Mucosa of descending colon (tissue), 3 donors: ENCODE measurements at regions not wholly inside any gene's neighbourhood (a gene's known extent, or its start where the extent isn't known, plus 50 kb on each side); places are given as distances from the start of the nearest gene placed in this dataset.

Experiments
- ATAC-seq: fragments of 200-7000 bp; cut with Tn5 transposase; one replicate; pipeline ENCODE4 v1.9.1; 2020; ENCODE audit warnings: mild to moderate bottlenecking, moderate library complexity
- DNase-seq, 3 donors: peaks; one replicate each; pipeline ENCODE4 v3.0.0-alpha.2; 2020
- H3K36me3 ChIP-seq: fragments of 200-600 bp; one replicate; pipeline ENCODE4 v1.8.0; 2021; ENCODE audit warnings: low read depth, mild to moderate bottlenecking
- H3K4me1 ChIP-seq: fragments of 200-600 bp; one replicate; pipeline ENCODE4 v1.8.0; 2021; ENCODE audit warnings: low read depth, mild to moderate bottlenecking
- H3K4me3 ChIP-seq: fragments of 200-600 bp; one replicate; pipeline ENCODE4 v1.8.0; 2021; ENCODE audit warnings: mild to moderate bottlenecking
- H3K9me3 ChIP-seq: fragments of 200-600 bp; one replicate; pipeline ENCODE4 v1.8.0; 2021; ENCODE audit warnings: mild to moderate bottlenecking
- intact Hi-C, 2 donors: fragments of 100-400 bp; cut with DNase I in 1 of 2; cut with micrococcal nuclease in 1 of 2; formaldehyde crosslinking; loops; one replicate each; pipeline versions ENCODE4 v1.11.0 to v1.11.1; 2022; cut with DNase I, micrococcal nuclease
- TF ChIP-seq, protein P1 (sequence below): fragments of 200-600 bp; IDR thresholded peaks from one replicate; pipeline ENCODE4 v1.8.0; 2022; ENCODE audit warnings: antibody characterized with exemption, mild to moderate bottlenecking
- donor health status: DM: no; HTN: no; CAD: no; lungs with moderate emphysema.
- donor health status: DM: no; HTN: no; CAD: no.
- donor health status: DM: no; HTN: yes; CAD: no.

- ATAC-seq (no peak), DNase-seq (no peak)
- Histone ChIP-seq H3K9me3 (no peaks in the 10 kb centered on the region), H3K4me1 (peaks cover 6% of the 10 kb centered on the region), H3K36me3 (no peaks in the 10 kb centered on the region), H3K4me3 (no peak overlapping the region)
- TF ChIP-seq, protein P1, sequence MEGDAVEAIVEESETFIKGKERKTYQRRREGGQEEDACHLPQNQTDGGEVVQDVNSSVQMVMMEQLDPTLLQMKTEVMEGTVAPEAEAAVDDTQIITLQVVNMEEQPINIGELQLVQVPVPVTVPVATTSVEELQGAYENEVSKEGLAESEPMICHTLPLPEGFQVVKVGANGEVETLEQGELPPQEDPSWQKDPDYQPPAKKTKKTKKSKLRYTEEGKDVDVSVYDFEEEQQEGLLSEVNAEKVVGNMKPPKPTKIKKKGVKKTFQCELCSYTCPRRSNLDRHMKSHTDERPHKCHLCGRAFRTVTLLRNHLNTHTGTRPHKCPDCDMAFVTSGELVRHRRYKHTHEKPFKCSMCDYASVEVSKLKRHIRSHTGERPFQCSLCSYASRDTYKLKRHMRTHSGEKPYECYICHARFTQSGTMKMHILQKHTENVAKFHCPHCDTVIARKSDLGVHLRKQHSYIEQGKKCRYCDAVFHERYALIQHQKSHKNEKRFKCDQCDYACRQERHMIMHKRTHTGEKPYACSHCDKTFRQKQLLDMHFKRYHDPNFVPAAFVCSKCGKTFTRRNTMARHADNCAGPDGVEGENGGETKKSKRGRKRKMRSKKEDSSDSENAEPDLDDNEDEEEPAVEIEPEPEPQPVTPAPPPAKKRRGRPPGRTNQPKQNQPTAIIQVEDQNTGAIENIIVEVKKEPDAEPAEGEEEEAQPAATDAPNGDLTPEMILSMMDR = no peak
- intact Hi-C loops = no loop called here
These were observed 63.8 kb upstream of the FAM204A start for GRCh38 chr10:118405928-118406327.

DNA sequence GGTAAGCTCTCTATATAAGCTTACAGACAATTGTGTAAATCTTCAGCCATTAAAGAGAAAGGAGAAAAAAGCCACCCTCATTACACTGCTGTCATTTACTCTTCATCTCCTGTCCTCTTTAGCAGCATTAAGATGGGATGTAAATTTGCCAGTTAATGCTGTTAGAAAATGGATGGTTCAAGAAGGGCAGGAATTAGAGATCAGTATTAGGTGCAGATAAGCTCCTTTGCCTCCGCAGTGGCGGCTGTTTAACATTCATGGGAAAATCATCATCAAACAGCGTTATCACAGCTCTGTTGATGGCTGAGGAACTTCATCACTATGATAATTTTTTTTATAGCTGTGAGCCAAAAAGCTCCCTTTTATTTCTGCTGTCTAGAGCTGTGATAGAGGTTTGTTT, 61.8 kb upstream of the FAM204A start:
- ATAC-seq (no peak), DNase-seq (no peak)
- Histone ChIP-seq H3K4me3 (no peak overlapping the region), H3K9me3 (no peaks in the 10 kb centered on the region), H3K4me1 (no peaks in the 10 kb centered on the region), H3K36me3 (no peaks in the 10 kb centered on the region)
- intact Hi-C loops = no loop called here
- TF ChIP-seq, protein P1 = no peak

- H3K9me3 ChIP-seq = no peaks in the 10 kb centered on the region
- H3K4me3 ChIP-seq = no peak overlapping the region
- ATAC-seq (no peak), DNase-seq (no peak)
- H3K36me3 ChIP-seq = no peaks in the 10 kb centered on the region
- TF ChIP-seq, protein P1 = no peak
- intact Hi-C loops = no loop called here
- H3K4me1 ChIP-seq = no peaks in the 10 kb centered on the region
These were observed 59.6 kb upstream of the FAM204A start for GRCh38 chr10:118401708-118402193.

DNA sequence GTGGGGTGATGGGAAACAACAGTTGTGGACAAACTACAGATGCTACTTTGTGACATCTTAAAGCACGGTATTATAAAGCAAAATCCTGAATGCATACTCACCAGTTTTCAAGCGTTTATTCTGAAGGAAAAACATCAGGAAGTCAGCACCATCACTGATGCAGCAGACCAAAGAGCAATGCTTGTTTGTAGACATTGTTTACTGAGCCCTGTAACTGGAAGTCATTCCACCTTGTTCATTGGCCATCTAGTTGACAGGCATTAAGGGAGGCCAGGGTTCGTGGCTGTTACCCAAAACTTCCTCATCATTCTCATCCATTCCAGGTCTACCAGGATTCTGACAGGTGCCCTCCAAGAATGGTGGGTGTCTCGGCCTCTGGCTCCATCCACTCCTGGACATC, 55.3 kb upstream of the FAM204A start:
- H3K4me1 ChIP-seq = peaks cover 9% of the 10 kb centered on the region
- DNase-seq = no peak
- intact Hi-C loops = no loop called here
- no peaks in the 10 kb centered on the region for H3K9me3 ChIP-seq
- no peaks in the 10 kb centered on the region for H3K36me3 ChIP-seq
- H3K4me3 ChIP-seq = no peak overlapping the region
- TF ChIP-seq, protein P1 = no peak
- ATAC-seq = no peak

GRCh38 chr10:118395947-118396346, 53.8 kb upstream of the FAM204A start:
- no peak for ATAC-seq
- TF ChIP-seq, protein P1 = no peak

More at GRCh38 chr10:118395947-118396346, 53.8 kb upstream of the FAM204A start:
- Histone ChIP-seq H3K36me3 (no peaks in the 10 kb centered on the region), H3K4me1 (peaks cover 9% of the 10 kb centered on the region), H3K9me3 (no peaks in the 10 kb centered on the region), H3K4me3 (no peak overlapping the region)
- intact Hi-C loops = no loop called here
- DNase-seq = no peak
